NCI-H510A (cell line): ENCODE measurements at regions not wholly inside any gene's neighbourhood (a gene's known extent, or its start where the extent isn't known, plus 50 kb on each side); places are given as distances from the start of the nearest gene placed in this dataset.

Source experiments
- DNase-seq: peaks from one replicate; lab custom pipeline; 2025; lab: John Stamatoyannopoulos, UW

GRCh38 chr10:29962166-29962850, 97.1 kb downstream of the JCAD start:
- no peak for DNase-seq

GRCh38 chr10:29961351-29961750, 98.0 kb downstream of the JCAD start:
- no peak for DNase-seq

- DNase-seq, result no peak
Measured at GRCh38 chr10:29960261-29960660, 99.1 kb downstream of the JCAD start.

GRCh38 chr10:29959586-29959985, 99.8 kb downstream of the JCAD start:
- DNase-seq, result no peak

GRCh38 chr10:29958440-29958839, 100.9 kb downstream of the JCAD start:
- no peak for DNase-seq

GRCh38 chr10:29957907-29958331, 101.5 kb downstream of the JCAD start:
- DNase-seq, result no peak

- DNase-seq, result no peak
Measured at GRCh38 chr10:29957236-29957635, 102.2 kb downstream of the JCAD start.

- no peak for DNase-seq
Measured at GRCh38 chr10:29956335-29956924, 103.0 kb downstream of the JCAD start.

- DNase-seq, result no peak
Measured at GRCh38 chr10:29955329-29955935, 104.0 kb downstream of the JCAD start.

GRCh38 chr10:29951441-29951931, 107.9 kb downstream of the JCAD start:
- DNase-seq, result no peak

- no peak for DNase-seq
Measured at GRCh38 chr10:29950391-29950790, 109.0 kb downstream of the JCAD start.

- DNase-seq, result no peak
Measured at GRCh38 chr10:29949411-29950011, 109.9 kb downstream of the JCAD start.

- DNase-seq, result no peak
Measured at GRCh38 chr10:29948881-29949355, 110.5 kb downstream of the JCAD start.

GRCh38 chr10:29947701-29948060, 111.7 kb downstream of the JCAD start:
- DNase-seq, result no peak

- DNase-seq, result no peak
Measured at GRCh38 chr10:29946953-29947700, 112.3 kb downstream of the JCAD start.

GRCh38 chr10:29946614-29946952, 112.8 kb downstream of the JCAD start:
- DNase-seq, result no peak

- no peak for DNase-seq
Measured at GRCh38 chr10:29941476-29941875, 117.9 kb downstream of the JCAD start.

- no peak for DNase-seq
Measured at GRCh38 chr10:29932991-29933390, 126.4 kb downstream of the JCAD start.

GRCh38 chr10:29931833-29932232, 127.6 kb downstream of the JCAD start:
- DNase-seq, result no peak

GRCh38 chr10:29929006-29929405, 130.4 kb downstream of the JCAD start:
- no peak for DNase-seq

GRCh38 chr10:29926693-29927048, 132.7 kb downstream of the JCAD start:
- no peak for DNase-seq
